ENCODE measurements at regions not wholly inside any gene's neighbourhood (a gene's known extent, or its start where the extent isn't known, plus 50 kb on each side); places are given as distances from the start of the nearest gene placed in this dataset.
"Not testable (repeated sequence)": the region's sequence is repeated elsewhere in the genome, so short reads cannot be mapped to it uniquely, and the experiment has no call there.

DNA sequence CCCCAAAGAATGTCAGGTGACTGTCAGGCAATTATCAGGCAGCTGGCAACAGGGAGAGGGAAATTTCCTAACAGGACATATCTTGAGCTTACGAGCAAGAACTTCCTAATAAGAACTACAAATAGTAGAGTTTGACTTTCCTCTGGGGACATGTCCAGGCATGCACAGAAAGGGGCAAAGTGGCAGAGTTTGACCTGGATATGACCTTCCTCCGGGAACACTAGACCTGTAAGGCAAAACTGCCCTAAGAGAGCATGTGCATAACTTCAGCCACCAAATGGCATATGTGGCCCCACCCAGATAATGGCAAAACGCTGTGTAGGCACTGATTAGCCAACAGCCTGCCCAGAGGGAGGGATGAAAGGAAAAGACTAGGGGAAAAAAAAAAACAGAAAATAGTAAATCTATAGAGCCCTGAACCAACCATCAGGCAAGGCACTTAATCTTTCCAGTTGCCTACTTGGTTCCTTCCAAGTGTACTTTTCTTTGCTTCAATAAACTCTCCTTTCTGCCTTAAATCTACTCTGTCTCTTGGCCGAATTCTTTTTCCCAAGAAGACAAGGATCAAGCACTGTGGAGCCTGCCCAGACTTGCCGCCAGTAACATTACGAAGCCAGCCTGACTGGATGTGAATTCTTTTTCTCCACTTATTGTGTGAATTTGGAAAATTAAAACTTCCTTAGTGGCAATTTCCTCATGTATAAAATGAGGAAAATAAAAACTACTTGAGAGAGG lies 164.1 kb downstream of the SPTSSA start:
- no peak for DNase-seq

DNA sequence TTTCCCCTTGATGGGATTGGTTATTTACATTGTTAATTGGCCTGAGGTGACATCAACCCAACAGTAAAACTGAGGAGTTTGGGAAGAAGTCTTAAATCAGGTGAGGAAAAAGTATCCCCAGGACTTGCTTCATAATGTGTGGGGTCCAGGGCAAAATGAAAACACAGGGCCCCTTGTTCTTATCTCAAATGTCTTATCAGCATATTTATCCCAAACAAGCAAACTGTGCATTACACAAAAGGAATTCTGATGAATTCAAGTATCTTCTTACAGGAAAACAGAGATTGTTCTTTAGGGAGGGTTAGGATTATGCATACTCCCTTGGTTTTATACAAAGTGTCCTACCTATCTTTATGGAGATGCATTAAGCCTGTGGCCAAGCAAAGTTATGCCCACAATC lies 178.4 kb downstream of the SPTSSA start:
- no peak for DNase-seq

DNA sequence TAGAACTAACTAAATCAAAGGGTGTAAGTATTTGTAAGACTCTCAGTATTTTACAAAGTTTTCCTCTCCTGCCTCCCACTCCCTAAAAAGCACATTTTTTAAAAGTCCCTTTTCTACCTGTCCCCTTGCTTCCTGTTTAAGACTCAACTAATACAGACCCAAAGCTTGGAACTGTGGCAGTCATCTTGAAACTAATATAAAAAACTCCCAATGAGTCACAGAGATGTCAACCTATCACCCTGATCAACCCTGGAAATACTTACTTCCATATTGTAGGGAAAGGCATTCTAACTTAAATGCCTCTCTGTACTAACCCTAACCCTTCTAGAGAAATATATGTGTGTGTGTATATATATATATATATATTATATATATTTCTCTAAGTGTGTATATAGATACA lies 184.8 kb downstream of the SPTSSA start:
- no peak for DNase-seq

DNA sequence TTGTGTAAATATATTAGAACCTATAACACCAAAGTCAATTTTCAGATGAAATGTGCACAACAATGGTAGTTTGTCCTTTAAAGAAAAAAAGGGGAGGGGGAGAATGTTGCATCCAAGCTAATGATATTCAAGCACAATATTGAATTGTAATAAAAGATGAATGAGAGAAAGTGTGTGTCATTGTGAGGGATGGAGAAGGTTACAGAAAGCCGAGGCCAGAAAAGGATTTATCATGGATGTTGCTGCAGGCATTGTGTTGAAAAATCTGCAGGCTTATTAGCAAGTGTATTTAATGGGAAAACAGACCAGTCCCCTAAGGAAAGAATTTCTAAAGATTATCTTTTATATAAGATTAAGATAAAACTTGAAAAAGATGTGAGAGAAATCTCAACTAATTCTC lies 186.5 kb downstream of the SPTSSA start:
- DNase-seq, result no peak

DNA sequence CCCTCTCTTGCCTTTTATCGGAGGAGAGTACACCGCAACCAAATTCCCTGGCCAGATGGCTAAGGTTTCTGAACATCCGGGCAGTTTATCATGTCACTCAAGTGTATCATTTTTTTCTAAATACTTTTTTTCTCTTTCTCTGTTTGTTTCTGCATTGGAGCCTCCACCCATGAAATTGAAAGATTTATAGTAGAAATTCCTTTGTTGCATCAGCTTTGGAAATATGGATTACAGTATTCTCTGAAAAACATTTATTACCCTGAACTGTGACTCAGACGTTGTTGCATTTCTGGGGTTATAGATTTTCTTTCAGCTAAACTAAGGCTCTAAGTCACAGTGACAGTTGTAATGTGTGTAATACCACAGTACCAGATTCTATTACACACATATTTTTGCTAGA lies 187.0 kb downstream of the SPTSSA start:
- DNase-seq, result no peak

DNA sequence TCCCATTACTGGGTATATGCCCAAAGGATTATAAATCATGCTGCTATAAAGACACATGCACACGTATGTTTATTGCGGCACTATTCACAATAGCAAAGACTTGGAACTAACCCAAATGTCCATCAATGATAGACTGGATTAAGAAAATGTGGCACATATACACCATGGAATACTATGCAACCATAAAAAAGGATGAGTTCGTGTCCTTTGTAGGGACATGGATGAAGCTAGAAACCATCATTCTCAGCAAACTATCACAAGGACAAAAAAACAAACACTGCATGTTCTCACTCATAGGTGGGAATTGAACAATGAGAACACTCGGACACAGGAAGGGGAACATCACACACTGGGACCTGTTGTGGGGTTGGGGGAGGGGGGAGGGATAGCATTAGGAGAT lies 188.3 kb downstream of the SPTSSA start:
- not testable (repeated sequence) for DNase-seq

DNA sequence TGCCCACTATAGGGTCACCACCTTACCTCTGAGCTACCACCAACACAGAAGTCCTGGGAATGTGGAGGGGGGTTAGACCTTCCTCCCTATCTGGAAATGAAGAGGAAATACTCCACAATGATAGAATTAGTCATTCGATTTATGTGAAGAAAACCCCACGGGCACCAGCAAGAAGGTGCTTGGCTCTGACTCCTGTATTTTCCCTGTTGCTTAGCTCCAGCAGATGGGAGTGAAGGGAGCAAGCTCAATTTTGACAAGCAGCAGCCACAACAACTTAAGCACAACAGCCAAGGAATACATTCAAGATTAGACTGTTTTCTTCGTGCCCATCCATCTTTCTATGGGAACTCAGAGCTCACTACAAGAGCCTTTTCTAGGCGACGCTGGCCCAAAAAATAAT lies 191.7 kb downstream of the SPTSSA start:
- DNase-seq, result no peak

DNA sequence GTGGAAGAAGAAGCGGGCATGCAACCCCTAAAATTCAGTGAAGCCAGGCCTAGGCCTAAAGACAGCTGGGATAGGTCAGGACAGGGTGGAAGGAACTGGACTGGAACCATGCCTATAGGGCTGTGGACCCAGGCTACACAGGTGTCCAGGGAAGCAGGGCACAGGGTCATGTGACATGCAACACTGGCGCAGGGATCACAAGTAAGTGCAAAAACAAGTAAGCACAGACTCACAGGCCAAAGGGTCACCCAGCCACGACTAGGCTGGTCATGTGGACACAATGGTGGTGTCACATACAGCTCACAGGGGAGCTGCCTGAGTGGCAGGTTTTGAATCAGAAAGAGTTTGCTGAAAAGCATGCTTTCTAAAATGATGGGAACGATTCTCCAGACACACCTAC lies 195.7 kb downstream of the SPTSSA start:
- no peak for DNase-seq

DNA sequence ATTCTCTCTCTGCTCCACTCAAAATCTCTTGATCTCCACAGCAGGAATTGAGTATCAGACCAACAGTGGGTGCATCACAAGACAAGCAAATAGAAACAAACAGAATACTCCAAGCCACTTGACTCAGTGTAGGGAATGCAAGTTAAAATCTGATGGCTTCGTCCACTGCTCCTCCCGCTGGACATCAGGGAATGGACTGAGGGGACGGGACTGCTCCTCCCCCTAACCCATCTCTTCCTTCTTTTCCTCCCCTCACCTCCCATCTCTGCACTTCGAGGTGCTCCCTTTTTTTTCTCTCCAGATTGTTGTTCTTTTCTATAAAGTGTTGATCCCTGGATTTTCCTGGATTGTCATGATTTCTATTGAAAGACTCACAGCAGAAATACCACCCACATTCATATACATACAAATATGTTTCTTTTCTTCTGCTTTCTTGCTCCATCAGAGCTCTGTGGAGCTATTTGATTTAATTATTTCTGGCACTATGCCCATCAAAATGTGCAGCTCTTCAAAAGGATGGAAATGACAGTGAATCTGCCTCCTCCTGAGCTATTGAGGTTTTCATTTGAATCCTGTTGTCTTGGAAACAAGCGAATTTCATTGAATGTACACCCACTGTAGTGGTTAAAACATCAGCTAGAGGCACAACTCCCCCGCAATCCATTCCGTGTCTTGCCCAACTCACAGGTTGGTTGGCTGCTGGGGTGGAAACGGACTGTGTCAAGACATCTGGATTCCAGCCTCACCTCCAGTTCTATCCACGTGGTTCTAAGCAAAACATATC lies 199.7 kb downstream of the SPTSSA start:
- no peak for DNase-seq

DNA sequence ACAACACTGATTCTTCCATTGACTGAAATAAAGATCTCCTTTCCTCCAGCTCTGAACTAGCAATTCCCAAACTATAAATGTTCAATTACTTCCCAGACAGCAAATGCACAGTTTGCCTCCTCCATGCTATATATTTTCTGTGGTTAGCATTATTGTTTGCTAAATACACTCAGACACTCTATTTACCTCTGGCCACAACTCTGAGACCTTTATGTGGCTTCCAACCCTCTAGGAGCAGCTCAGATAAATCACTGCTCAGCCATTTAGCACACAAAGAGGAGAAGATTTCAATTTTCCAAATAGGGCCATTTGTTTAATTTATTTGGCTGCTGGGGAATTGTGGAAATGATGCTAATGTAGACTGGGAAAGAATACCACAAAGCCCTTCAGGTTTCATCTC lies 202.0 kb downstream of the SPTSSA start:
- no peak for DNase-seq

DNA sequence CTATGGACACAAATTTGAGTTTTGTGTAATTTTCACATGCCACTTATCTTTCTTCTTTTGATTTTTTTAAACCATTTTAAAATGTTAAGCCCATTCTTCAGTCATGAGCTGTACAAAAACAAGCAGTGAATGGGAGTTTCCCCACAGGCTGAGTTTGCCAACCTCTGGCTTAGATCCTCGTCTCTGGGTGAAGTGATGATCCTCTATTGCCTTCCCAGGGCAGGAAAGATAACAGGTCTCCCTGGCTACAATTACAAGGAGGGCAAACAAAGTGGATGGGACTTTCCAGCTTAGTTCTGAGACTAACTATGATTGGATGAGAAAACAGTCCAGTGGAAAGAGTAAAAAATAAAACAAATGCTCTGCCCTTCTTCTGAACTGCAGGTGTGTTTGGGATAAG lies 203.7 kb downstream of the SPTSSA start:
- DNase-seq, result no peak

DNA sequence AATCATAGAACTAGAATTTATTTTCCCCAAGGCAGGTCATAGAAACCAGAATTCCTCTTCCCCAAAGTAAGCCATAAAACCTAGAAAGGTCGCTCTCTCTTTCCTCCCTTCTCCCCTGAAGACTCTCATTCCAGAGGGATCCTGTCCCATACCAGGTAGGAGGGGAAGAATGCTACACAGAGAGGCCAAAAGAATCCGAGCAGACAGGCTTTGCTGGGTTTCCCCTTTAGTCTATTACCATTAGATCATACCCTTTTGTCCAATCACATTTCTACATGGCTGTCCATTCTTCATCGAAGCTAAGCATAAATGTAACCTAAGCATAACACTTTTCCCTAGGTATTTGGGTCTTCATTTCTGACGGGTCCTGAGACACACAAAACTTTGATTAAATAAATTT lies 204.5 kb downstream of the SPTSSA start:
- DNase-seq, result no peak

DNA sequence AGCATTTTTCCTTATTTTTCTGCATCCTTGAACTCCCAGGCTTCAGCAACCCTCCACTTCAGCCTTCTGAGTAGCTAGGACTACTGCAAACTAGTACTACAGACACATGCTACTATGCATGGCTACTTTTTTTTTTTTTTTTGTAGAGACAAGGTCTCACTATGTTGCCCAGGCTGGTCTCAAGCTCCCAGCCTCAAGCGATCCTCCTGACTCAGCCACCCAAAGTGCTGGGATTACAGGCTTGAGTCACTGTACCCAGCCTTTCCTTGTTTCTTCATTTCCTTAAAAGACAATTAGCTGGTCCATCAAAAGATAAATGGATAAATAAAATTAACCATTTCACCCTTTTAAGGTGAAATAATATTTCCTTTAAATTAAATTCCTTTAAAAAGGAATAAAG lies 205.8 kb downstream of the SPTSSA start:
- DNase-seq, result no peak

DNA sequence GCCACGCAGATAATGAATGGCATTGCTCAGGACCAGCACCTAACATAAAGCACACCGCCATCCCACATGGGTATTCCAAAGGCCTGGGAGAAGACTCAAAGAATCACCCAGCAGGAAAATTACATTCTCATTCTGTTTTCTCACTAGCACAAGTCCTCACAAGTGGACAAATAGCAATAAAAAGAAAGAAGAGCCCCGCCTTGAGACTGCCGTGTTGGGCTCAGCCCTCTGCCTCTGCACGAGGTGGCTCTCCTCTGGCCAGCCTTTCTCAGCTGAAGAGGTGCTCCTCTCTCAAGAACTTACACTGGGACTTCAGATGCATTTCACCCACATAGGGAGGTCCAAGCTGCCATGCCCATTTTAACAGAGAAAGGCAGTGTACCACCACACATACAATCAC lies 207.5 kb downstream of the SPTSSA start:
- DNase-seq, result no peak

DNA sequence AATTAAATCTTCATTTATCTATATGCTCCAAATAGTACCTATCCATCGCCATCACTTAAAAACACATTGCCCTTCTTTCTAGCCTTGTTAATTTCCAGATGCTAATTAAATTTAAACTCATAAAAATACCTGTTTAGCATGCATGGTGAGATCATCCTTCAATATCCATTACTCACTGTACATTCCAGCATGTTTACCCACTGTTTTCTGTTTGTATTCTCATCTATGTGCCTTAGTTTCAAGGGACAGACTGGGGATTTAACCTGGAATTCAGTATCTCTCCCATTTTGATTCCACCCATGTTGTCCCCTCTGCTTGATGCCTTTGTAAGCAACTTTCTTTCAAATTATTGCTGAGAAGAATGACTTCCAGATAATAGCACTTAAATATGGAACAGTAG lies 208.0 kb downstream of the SPTSSA start:
- DNase-seq, result no peak

DNA sequence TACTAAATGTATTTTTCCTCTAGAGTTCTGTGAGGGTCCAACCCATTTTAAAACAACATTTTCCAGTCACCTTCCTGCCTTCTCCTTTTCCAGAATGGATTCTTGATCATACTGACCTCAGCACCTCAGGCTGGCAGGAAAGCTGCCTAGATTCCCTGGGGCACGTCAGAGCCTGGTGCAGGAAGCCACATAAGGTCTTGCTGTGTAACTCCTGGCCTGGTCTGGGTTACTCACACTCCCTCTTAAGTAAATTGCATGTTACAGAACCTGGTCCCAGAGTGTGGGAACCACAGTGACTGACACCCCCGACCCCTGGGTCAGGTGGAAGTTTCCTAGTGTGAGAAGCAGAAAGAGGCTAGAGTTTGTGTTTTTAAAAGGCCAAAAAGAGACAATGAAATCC lies 209.8 kb downstream of the SPTSSA start:
- no peak for DNase-seq

DNA sequence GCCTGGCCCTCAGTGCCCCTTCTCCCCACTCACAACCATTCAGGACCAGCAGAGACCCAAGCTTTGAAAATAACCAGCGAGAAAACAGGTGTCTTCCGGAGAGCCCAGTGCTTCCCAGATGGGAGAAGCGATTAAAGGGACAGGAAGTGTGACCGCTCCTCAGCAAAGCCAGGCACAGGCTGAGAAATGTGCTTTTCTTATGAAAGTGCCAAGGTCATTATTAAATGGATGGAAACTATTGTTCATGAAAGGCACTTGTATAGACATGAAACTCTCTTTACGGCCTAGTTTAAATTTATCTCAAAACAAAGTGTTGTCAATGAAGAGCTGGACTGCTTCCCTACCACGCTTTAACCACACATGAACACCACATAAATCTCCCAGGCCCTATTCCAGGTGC lies 210.4 kb downstream of the SPTSSA start:
- DNase-seq, result no peak

DNA sequence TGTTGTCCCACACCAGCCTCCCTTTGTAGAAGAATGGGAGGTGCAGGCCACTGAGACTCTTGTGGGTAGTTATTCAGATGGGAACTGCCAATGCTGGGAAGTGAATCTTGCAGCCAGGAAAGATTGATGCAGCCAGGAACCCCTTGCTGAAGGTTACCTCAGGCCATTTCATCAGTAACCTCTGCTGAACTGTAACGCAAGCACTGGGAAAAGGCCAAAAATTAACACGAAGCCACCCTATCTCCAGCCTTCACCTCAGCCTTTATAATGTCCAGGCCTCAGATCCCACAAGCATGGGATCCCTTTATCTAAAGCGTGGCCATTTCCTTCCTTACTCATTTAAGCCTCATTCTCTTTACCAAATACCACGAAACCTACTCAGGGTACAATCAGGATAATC lies 211.1 kb downstream of the SPTSSA start:
- no peak for DNase-seq

DNA sequence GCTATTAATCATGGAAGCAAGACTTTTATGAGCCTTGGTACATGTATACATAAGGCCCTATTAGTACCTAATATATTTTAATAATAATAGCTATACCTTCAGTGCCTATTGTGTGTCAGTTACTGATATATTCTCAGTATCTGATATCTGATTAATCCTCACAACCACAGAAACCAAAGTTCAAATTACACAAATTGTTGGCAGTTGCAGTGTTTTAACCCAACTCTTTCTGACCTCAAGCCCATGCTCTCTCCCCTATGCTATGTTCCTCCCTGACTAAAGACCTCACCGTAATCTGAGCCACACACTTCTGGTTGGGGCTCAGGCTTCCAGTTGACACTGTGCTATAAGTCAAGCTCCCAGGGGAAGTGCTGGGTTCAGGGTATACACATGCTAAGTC lies 214.4 kb downstream of the SPTSSA start:
- DNase-seq, result no peak

DNA sequence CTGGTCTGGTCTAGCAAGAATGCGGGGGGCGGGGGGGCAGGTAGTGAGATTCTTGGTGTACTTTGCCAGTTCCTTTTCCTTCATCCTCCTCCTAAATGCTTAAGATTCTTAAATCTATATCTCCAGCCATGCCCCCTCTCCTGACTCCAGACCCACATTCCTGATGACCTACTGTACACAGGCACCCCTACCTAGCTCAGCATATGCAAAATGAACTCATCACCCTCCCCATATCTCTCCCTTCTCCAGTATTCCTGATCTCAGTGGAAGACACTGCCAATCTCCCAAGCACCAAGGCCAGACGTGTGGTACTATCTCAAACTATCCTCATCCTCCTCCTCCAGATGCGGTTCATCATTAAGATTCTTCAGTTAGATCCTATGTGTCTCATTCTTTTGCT lies 215.8 kb downstream of the SPTSSA start:
- no peak for DNase-seq

DNA sequence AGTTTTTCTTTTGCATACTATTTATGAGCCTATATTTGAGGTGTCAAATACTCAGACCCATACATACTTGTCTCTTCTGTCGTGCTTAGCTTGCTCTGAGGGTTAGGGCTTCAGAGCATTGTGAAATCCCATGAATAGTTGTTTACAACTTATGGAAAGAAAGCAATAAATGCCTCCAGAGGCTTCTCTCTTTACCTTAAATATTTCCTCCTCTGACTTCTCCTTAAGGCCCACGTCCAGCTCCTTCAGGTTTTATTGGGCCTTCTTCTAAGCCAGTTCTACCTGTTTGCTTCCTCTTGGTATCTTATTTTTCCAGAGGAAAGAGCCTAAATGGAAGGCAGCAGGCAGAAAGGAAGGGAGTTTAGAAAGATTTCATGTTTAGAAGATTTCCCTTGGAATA lies 218.6 kb downstream of the SPTSSA start:
- DNase-seq, result no peak

DNA sequence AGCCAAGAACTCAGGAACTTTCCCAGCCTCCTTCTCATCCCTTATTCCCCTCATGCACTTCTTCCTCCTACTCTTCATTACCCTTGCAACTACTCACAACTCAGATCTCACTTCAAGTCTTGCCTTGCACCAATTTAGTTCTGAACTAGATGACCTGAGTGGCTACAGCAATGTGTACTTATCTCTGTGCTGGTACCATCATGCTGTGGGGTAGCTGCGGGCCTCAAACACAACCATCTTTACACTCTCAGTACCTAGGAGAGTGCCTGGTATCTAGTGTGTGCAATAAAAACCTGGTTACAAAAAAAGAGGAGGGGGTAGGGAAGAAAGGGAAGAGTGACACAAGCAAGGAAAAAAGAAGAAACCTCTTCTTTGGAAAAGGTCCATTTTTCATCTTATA lies 219.0 kb downstream of the SPTSSA start:
- no peak for DNase-seq

DNA sequence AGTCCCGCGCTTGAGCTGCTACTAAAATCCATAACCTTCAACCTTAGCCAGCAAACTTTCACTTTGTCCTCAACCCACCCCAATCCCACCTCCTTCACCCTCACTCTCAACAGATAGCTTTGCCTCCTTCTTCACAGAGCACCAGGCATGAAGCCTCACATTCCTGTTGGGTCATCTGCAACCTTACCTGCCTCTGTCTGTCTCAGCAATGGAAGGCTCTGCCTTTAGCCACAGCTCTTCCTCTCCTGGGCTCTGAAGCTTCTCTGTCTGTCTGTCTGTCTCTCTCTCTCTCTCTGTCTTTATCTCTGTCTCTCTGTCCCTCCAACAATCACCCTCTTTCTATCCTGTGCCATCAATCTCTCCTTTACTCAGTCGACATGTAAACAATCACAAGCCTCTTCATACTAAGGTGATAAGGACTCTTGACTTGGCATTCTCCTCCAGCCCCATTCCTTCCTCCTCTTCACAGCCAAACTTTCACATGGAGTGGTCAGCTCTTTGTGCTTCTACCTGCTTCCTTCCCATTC lies 220.8 kb downstream of the SPTSSA start:
- DNase-seq, result no peak

DNA sequence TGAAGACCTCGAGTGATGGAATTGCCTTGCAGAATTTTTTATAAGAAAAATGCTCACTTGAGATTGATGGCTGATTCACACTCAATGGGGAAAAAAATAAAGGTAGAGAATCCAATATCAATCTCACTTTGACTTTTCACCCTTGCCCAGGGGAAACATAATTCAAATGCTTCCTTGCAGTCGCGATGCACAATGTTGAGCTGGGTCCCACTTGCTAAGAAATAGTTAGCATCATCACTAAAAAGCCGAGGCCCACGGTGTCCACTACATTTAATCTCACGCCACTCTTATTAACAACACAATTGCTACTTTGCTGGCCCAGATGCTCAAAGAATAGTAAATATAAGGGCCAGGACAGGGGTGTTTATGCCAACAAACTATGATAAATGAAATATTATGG lies 223.4 kb downstream of the SPTSSA start:
- no peak for DNase-seq

DNA sequence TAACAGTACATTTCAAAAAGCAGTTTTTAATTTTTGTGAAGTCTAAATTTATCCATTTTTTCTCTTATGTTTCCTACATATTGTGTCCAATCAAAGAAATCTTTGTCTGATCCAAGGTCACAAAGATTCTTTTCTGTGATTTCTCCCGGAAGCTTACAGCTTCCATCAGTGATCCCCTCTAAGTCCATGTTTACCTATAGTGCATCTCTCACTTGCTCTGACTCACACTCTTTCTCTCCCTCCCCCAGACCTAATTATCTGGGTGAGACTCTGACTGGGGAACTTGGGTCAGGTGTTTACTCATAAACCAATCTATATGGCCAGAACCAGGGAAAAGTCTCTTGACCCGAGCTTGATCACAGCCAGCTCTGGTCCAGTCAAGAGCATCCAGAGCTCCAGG lies 224.4 kb downstream of the SPTSSA start:
- DNase-seq, result no peak
